K562 (cell line): ENCODE measurements at regions not wholly inside any gene's neighbourhood (a gene's known extent, or its start where the extent isn't known, plus 50 kb on each side); places are given as distances from the start of the nearest gene placed in this dataset.

Experiments
- ATAC-seq: fragments of 200-7000 bp; cut with Tn5 transposase; 3 replicates; pipeline ENCODE4 v1.9.1; 2020; ENCODE audit warnings: moderate library complexity
- BruUV-seq: library from RNA; stranded (reverse); fragments of 400-500 nt; replicated peaks from 2 replicates; lab custom pipeline; 2021; lab: Mats Ljungman, UMichigan
- CTCF ChIA-PET: fragments of 300-600 bp; formaldehyde crosslinking; extraction: SDS; loops from one replicate; lab custom pipeline; 2021; ENCODE audit warnings: low intra/inter-chr PET ratio; lab: Yijun Ruan, JAX
- POLR2A ChIA-PET: fragments of 300-600, 350-650 bp; sonication (Branson Sonifier 250); formaldehyde crosslinking; extraction: SDS; loops from one replicate; lab custom pipeline; 2021; ENCODE audit warnings: antibody characterized with exemption, inconsistent platforms; lab: Yijun Ruan, JAX
- DNase-seq, 4 experiments: peaks; one replicate each; pipeline versions ENCODE4 v3.0.0 to v3.0.0-alpha.2; 2011 to 2018; ENCODE audit warnings: low spot score in 3 of 4, mixed read lengths in 3 of 4; ENCODE audit errors: extremely low read depth in 1 of 4
- FAIRE-seq: peaks from 2 replicates; lab custom pipeline; 2011; peaks lifted over from hg19 to GRCh38; lab: Jason Lieb, UNC
- H2AFZ ChIP-seq: 2 replicates; pipeline ENCODE4 v1.6.0; 2011; ENCODE audit warnings: low read depth, low read length, control low read depth, inconsistent platforms
- H3K27ac ChIP-seq: fragments of 200-600 bp; 3 replicates; pipeline ENCODE4 v1.8.0; 2011; ENCODE audit warnings: low read depth, mild to moderate bottlenecking, control low read depth, inconsistent platforms, low read length, moderate library complexity, mixed read lengths; ENCODE audit errors: extremely low read depth
- H3K27me3 ChIP-seq, 2 experiments: fragments of 300-600 bp in 1 of 2; 2 replicates in 1 of 2; 3 replicates in 1 of 2; pipeline versions ENCODE4 v1.6.0 to v1.8.0; 2011; ENCODE audit warnings: inconsistent platforms in 2 of 2, low read length in 2 of 2, mild to moderate bottlenecking in 1 of 2, mixed read lengths in 1 of 2, moderate library complexity in 1 of 2; ENCODE audit not compliant: control insufficient read depth in 2 of 2, insufficient read depth in 2 of 2
- H3K36me3 ChIP-seq: fragments of 300-600 bp; 3 replicates; pipeline ENCODE4 v1.8.0; 2011; ENCODE audit warnings: mild to moderate bottlenecking, low read length, inconsistent platforms; ENCODE audit not compliant: control insufficient read depth, insufficient read depth
- H3K4me1 ChIP-seq, 2 experiments: fragments of 200-600 bp in 1 of 2; replicated peaks in 1 of 2; 2 replicates in 1 of 2; 3 replicates in 1 of 2; pipeline versions ENCODE4 v1.5.1 to v1.8.0; 2011; ENCODE audit warnings: inconsistent platforms in 2 of 2, low read length in 2 of 2, mild to moderate bottlenecking in 1 of 2, mixed read lengths in 1 of 2, moderate library complexity in 1 of 2; ENCODE audit not compliant: control insufficient read depth in 2 of 2, insufficient read depth in 2 of 2
- H3K4me2 ChIP-seq: 2 replicates; pipeline ENCODE4 v1.6.1; 2011; ENCODE audit warnings: low read length, control low read depth, inconsistent platforms, mixed read lengths; ENCODE audit not compliant: insufficient read depth
- H3K4me3 ChIP-seq: fragments of 200-600 bp; sonication (generic), shearing (Covaris generic); 2 replicates; pipeline ENCODE4 v1.5.1; 2016; ENCODE audit warnings: control low read depth, inconsistent platforms
- H3K79me2 ChIP-seq: fragments of 200-600 bp; 3 replicates; pipeline ENCODE4 v1.8.0; 2011; ENCODE audit warnings: low read length, inconsistent platforms; ENCODE audit not compliant: control insufficient read depth, insufficient read depth
- H3K9ac ChIP-seq, 2 experiments: 2 replicates each; pipeline versions ENCODE4 v1.6.0 to v1.6.1; 2011; ENCODE audit warnings: low read depth in 2 of 2, low read length in 2 of 2, control low read depth in 1 of 2, inconsistent platforms in 1 of 2, mild to moderate bottlenecking in 1 of 2, mixed read lengths in 1 of 2; ENCODE audit not compliant: insufficient read depth in 1 of 2
- H3K9me1 ChIP-seq: one replicate; pipeline ENCODE4 v1.6.0; 2011; ENCODE audit warnings: inconsistent platforms, mild to moderate bottlenecking, low read length, moderate library complexity; ENCODE audit not compliant: control insufficient read depth, insufficient read depth
- H3K9me3 ChIP-seq: replicated peaks from 2 replicates; pipeline ENCODE4 v1.5.1; 2011; ENCODE audit warnings: low read depth, low read length, inconsistent platforms; ENCODE audit not compliant: control insufficient read depth, insufficient read depth
- H4K20me1 ChIP-seq: replicated peaks from 2 replicates; pipeline ENCODE4 v1.6.1; 2011; ENCODE audit warnings: low read length, inconsistent platforms, mixed read lengths; ENCODE audit not compliant: control insufficient read depth, insufficient read depth
- CBX2 ChIP-seq: fragments of 200-600 bp; sonication (generic); IDR thresholded peaks from one replicate; pipeline ENCODE4 v1.6.1; 2012; ENCODE audit warnings: mild to moderate bottlenecking, low read length, inconsistent platforms; ENCODE audit not compliant: insufficient read depth, poor library complexity, severe bottlenecking
- EHMT2 ChIP-seq: fragments of 450-650 bp; IDR thresholded peaks from 2 replicates; pipeline ENCODE4 v1.6.1; 2018; ENCODE audit warnings: antibody characterized with exemption
- KAT2B ChIP-seq: IDR thresholded peaks from one replicate; pipeline ENCODE4 v1.6.1; 2012; ENCODE audit warnings: low read depth, mild to moderate bottlenecking, control low read depth, inconsistent platforms, low read length, moderate library complexity
- KLF6 ChIP-seq: fragments of 250-450 bp; sonication (Bioruptor Pico); IDR thresholded peaks from 2 replicates; pipeline ENCODE4 v1.4.0; 2020; ENCODE audit warnings: mild to moderate bottlenecking, moderate library complexity, borderline replicate concordance
- MXI1 ChIP-seq: IDR thresholded peaks from 2 replicates; pipeline ENCODE4 v1.6.1; 2011; ENCODE audit warnings: low read depth, mild to moderate bottlenecking, improper control_type of control experiment, low read length
- POLR2B ChIP-seq: fragments of 450-650 bp; IDR thresholded peaks from 2 replicates; pipeline ENCODE4 v1.6.1; 2018; ENCODE audit warnings: low read depth; ENCODE audit not compliant: partially characterized antibody
- TRIM28 ChIP-seq: fragments of 450-650 bp; IDR thresholded peaks from 2 replicates; pipeline ENCODE4 v1.6.1; 2017
- ZFX ChIP-seq: sonication (generic); formaldehyde crosslinking; IDR thresholded peaks from 2 replicates; pipeline ENCODE4 v1.8.0; 2022; ENCODE audit warnings: mild to moderate bottlenecking, missing genetic modification reagents, moderate library complexity
- ZNF695 ChIP-seq: fragments of 450-650 bp; formaldehyde crosslinking; IDR thresholded peaks from 2 replicates; pipeline ENCODE4 v1.4.0; 2020; ENCODE audit warnings: mild to moderate bottlenecking, moderate library complexity
- WGBS: fragments of 100-300 bp; shearing (Covaris generic); methylation state at CpG from one replicate; pipeline ENCODE4 v1.1.6; 2016; ENCODE audit warnings: low coverage, mixed read lengths; ENCODE audit not compliant: insufficient coverage; ENCODE audit errors: missing lambda C conversion rate; 5-methylcytosine and 5-hydroxymethylcytosine counted together
- in situ Hi-C: fragments of 300-500 bp; cut with MboI; formaldehyde crosslinking; loops from 4 replicates; pipeline ENCODE4 v1.15.0; 2018; ENCODE audit warnings: inconsistent platforms, mixed read lengths
- intact Hi-C: fragments of 100-400 bp; cut with micrococcal nuclease; formaldehyde crosslinking; loops from 2 replicates; pipeline ENCODE4 v1.14.2; 2022
- TF ChIP-seq, protein P1 (sequence below): fragments of 450-650 bp; formaldehyde crosslinking; IDR thresholded peaks from 2 replicates; pipeline ENCODE4 v1.4.0; 2020; ENCODE audit warnings: mild to moderate bottlenecking, moderate library complexity
- TF ChIP-seq, protein P2 (sequence below): sonication (generic); formaldehyde crosslinking; IDR thresholded peaks from 2 replicates; pipeline ENCODE4 v1.8.0; 2022; ENCODE audit warnings: missing genetic modification reagents, mild to moderate bottlenecking, borderline replicate concordance

DNA sequence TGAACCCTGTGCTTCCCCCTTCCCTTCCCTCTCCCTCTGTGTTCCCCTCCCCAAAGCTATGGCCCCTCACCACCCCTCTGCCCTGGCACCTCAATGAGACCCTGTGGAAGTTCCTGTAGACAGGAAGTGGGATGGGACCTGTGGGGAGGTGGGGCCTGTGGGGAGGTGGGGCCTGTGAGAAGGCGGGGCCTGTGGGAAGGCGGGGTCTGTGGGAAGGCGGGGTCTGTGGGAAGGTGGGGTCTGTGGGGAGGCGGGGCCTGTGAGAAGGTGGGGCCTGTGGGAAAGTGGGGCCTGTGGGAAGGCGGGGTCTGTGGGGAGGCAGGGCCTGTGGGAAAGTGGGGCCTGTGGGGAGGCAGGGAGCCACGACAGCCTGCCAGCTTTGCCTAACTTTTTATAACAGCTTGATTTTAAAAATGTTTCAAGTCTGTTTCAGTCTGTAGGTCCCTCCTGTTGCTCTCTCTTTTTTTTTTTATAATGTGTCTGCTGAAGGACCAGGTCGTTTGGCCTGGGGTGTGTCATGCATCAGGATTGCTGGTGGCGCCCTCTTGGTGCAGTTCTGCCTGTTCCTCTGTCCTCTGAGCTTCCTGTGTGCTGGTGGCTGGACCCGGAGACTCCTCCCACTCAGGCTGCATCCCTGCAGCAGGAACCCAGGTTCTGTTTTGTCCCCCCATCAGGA, 70.5 kb upstream of the SLCO4A1 start (continued):
- TF ChIP-seq TRIM28 = peak; percentile 47; the same call in 1 of the 2 replicates

DNA sequence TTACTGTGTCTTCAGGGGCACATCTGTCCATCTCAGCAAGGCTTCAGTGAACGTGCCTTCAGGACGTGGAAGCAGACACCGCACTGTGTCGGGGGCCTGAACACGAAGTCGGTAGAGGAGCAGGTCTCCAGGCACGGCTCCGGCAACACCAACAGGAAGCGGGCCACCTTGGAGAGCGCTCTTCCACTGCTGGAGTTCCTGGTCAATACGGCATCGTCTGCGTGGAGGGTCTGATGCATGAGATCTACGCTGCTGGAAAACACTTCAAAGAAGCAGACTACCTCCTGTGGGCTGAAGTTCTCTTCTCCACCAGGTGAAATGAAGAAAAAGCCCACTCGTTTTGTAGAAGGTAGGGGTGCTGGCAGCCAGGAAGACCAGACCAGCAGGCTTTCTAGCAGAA, 69.3 kb upstream of the SLCO4A1 start:
- Histone ChIP-seq H4K20me1 (peaks cover 10% of the 10 kb centered on the region), H3K36me3 (no peaks in the 10 kb centered on the region), H3K27ac (no peak overlapping the region), H3K79me2 (no peaks in the 10 kb centered on the region), H3K4me3 (no peak overlapping the region), H3K9me1 (no peaks in the 10 kb centered on the region), H2AFZ (no peak overlapping the region), H3K27me3 (peaks cover 42 to 81% of the 10 kb centered on the region in 2 experiments), H3K9ac (no peak overlapping the region), H3K9me3 (0 out of 2 replicates have a peak, but pooled peaks cover 2% of the 10 kb centered on the region), H3K4me1 (peaks cover 3 to 25% of the 10 kb centered on the region in 2 experiments; a peak in 3 of 5 replicates), H3K4me2 (no peak overlapping the region)
- 14% methylated on average over 15 of the region's 15 CpGs for WGBS
- CTCF ChIA-PET = no interaction called here
- DNase-seq (no peak), FAIRE-seq (no peak), ATAC-seq (no peak)
- POLR2A ChIA-PET = interaction anchor here (0.6 to 1.6 kb wide), 2 partner anchors 11 to 14 kb away, joined by 3 to 4 read pairs; no protein-coding TSS in a partner anchor
- intact Hi-C loops = no loop called here
- no TSS peak for BruUV-seq
- in situ Hi-C loops = no loop called here
- TF ChIP-seq EHMT2 (0 out of 2 replicates have a peak, but pooled peaks have one; percentile 38), KAT2B (no peak), ZNF695 (no peak), ZFX (CRISPR knock-in tag) (no peak), MXI1 (no peak), CBX2 (no peak), KLF6 (CRISPR knock-in tag) (no peak), POLR2B (no peak)
- TF ChIP-seq, protein P1, sequence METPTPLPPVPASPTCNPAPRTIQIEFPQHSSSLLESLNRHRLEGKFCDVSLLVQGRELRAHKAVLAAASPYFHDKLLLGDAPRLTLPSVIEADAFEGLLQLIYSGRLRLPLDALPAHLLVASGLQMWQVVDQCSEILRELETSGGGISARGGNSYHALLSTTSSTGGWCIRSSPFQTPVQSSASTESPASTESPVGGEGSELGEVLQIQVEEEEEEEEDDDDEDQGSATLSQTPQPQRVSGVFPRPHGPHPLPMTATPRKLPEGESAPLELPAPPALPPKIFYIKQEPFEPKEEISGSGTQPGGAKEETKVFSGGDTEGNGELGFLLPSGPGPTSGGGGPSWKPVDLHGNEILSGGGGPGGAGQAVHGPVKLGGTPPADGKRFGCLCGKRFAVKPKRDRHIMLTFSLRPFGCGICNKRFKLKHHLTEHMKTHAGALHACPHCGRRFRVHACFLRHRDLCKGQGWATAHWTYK (CRISPR knock-in tag) = no peak
- TF ChIP-seq, protein P2, sequence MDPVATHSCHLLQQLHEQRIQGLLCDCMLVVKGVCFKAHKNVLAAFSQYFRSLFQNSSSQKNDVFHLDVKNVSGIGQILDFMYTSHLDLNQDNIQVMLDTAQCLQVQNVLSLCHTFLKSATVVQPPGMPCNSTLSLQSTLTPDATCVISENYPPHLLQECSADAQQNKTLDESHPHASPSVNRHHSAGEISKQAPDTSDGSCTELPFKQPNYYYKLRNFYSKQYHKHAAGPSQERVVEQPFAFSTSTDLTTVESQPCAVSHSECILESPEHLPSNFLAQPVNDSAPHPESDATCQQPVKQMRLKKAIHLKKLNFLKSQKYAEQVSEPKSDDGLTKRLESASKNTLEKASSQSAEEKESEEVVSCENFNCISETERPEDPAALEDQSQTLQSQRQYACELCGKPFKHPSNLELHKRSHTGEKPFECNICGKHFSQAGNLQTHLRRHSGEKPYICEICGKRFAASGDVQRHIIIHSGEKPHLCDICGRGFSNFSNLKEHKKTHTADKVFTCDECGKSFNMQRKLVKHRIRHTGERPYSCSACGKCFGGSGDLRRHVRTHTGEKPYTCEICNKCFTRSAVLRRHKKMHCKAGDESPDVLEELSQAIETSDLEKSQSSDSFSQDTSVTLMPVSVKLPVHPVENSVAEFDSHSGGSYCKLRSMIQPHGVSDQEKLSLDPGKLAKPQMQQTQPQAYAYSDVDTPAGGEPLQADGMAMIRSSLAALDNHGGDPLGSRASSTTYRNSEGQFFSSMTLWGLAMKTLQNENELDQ (CRISPR knock-in tag) = no peak
